ENCODE measurements at regions not wholly inside any gene's neighbourhood (a gene's known extent, or its start where the extent isn't known, plus 50 kb on each side); places are given as distances from the start of the nearest gene placed in this dataset.

GRCh38 chr6:25186919-25187318 lies 92.3 kb upstream of the CARMIL1 start:
- no peak overlapping the region for H4K91ac ChIP-seq (ENCODE audit: insufficient read length, low read depth, low read length)
- no peak overlapping the region for H2AK5ac ChIP-seq (ENCODE audit: insufficient read length, low read length)
- no peaks in the 10 kb centered on the region for H3K9me3 ChIP-seq (ENCODE audit: control insufficient read depth, low read depth, low read length)
- no peak overlapping the region for H2AFZ ChIP-seq (ENCODE audit: low read length)
- no peaks in the 10 kb centered on the region for H3K9me3 Mint-ChIP-seq
- no peak overlapping the region for H2BK5ac ChIP-seq (ENCODE audit: insufficient read length, low read length)
- no peaks in the 10 kb centered on the region for H3K23me2 ChIP-seq (ENCODE audit: insufficient read length, low read depth, low read length, poor library complexity, severe bottlenecking)
- no peak overlapping the region for H3K23ac ChIP-seq (ENCODE audit: insufficient read length, low read depth, low read length)
- H3K79me1 ChIP-seq (ENCODE audit: insufficient read depth, low read depth, low read length, poor library complexity, severe bottlenecking) = no peaks in the 10 kb centered on the region
- H3T11ph ChIP-seq (ENCODE audit: low read length) = no peak overlapping the region
- no peak overlapping the region for H4K5ac ChIP-seq (ENCODE audit: insufficient read length, low read depth, low read length)
- H3K79me2 ChIP-seq (ENCODE audit: insufficient read depth, low read length) = no peaks in the 10 kb centered on the region
- no peak overlapping the region for H3K18ac ChIP-seq (ENCODE audit: insufficient read length, low read depth, low read length)
- no peaks in the 10 kb centered on the region for H3K27me3 ChIP-seq (ENCODE audit: insufficient read depth, low read length)
- TF ChIP-seq, protein P1, sequence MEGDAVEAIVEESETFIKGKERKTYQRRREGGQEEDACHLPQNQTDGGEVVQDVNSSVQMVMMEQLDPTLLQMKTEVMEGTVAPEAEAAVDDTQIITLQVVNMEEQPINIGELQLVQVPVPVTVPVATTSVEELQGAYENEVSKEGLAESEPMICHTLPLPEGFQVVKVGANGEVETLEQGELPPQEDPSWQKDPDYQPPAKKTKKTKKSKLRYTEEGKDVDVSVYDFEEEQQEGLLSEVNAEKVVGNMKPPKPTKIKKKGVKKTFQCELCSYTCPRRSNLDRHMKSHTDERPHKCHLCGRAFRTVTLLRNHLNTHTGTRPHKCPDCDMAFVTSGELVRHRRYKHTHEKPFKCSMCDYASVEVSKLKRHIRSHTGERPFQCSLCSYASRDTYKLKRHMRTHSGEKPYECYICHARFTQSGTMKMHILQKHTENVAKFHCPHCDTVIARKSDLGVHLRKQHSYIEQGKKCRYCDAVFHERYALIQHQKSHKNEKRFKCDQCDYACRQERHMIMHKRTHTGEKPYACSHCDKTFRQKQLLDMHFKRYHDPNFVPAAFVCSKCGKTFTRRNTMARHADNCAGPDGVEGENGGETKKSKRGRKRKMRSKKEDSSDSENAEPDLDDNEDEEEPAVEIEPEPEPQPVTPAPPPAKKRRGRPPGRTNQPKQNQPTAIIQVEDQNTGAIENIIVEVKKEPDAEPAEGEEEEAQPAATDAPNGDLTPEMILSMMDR (conservative IDR thresholded peaks at IDR 0.05) = no peak
- WGBS (ENCODE audit: extremely low coverage, insufficient read length, low lambda C conversion rate) = no CpG with 5 or more reads among the region's 2 CpGs
- H3K36me3 Mint-ChIP-seq (ENCODE audit: insufficient read depth in 1 of 3, low read depth in 3 of 3) = no peaks in the 10 kb centered on the region
- no peak overlapping the region for H3K4ac ChIP-seq (ENCODE audit: low read depth, low read length)
- H3K27me3 Mint-ChIP-seq (ENCODE audit: low read depth) = peaks cover 2% of the 10 kb centered on the region; the same call in 1 of the 2 replicates
- no peak overlapping the region for H2BK20ac ChIP-seq (ENCODE audit: low read depth, low read length, poor library complexity, severe bottlenecking)
- no peak overlapping the region for H3K14ac ChIP-seq (ENCODE audit: insufficient read depth, low read length)
- H3K4me3 Mint-ChIP-seq = no peak overlapping the region
- H2BK120ac ChIP-seq (ENCODE audit: low read depth, low read length, poor library complexity, severe bottlenecking) = no peak overlapping the region
- no peak overlapping the region; a peak in 1 of 7 replicates for H3K27ac Mint-ChIP-seq
- H4K8ac ChIP-seq (replicated peaks; ENCODE audit: insufficient read length, low read depth, low read length) = no peak overlapping the region
- no peak for DNase-seq
- no peak overlapping the region for H2BK12ac ChIP-seq (ENCODE audit: insufficient read length, low read depth, low read length)
- H2BK15ac ChIP-seq (ENCODE audit: low read depth, low read length) = no peak overlapping the region
- no peak overlapping the region for H3K56ac ChIP-seq (ENCODE audit: insufficient read length, low read depth, low read length)
- H3K4me1 Mint-ChIP-seq = no peaks in the 10 kb centered on the region
- no peaks in the 10 kb centered on the region for H3K4me1 ChIP-seq (ENCODE audit: insufficient read depth, low read length)
- H3K4me2 ChIP-seq (ENCODE audit: insufficient read depth, insufficient read length, low read length) = no peak overlapping the region
- H4K20me1 ChIP-seq (ENCODE audit: control insufficient read depth, insufficient read depth, insufficient read length) = no peaks in the 10 kb centered on the region
- H3K9ac ChIP-seq (ENCODE audit: extremely low read depth, insufficient read length, low read length) = no peak overlapping the region
- H3K27ac ChIP-seq (ENCODE audit: insufficient read length, low read depth, low read length) = no peak overlapping the region

Measured in H9 (cell line).